IPS-15b (cell line): ENCODE measurements at regions not wholly inside any gene's neighbourhood (a gene's known extent, or its start where the extent isn't known, plus 50 kb on each side); places are given as distances from the start of the nearest gene placed in this dataset.

ENCODE experiments used
- H3K27me3 ChIP-seq: one replicate; pipeline ENCODE4 v1.6.1; 2013; ENCODE audit warnings: low read length; ENCODE audit not compliant: control insufficient read depth, insufficient read depth
- H3K36me3 ChIP-seq: one replicate; pipeline ENCODE4 v1.6.1; 2013; ENCODE audit warnings: low read length; ENCODE audit not compliant: control insufficient read depth, insufficient read depth
- H3K4me1 ChIP-seq: one replicate; pipeline ENCODE4 v1.6.1; 2013; ENCODE audit warnings: mild to moderate bottlenecking, low read length; ENCODE audit not compliant: control insufficient read depth, insufficient read depth
- H3K4me3 ChIP-seq: one replicate; pipeline ENCODE4 v1.5.1; 2013; ENCODE audit warnings: low read depth, low read length
- H3K9ac ChIP-seq: one replicate; pipeline ENCODE4 v1.6.1; 2013; ENCODE audit warnings: low read depth, mild to moderate bottlenecking, low read length
- H3K9me3 ChIP-seq: one replicate; pipeline ENCODE4 v1.6.1; 2013; ENCODE audit warnings: mild to moderate bottlenecking, low read length; ENCODE audit not compliant: control insufficient read depth, insufficient read depth

DNA sequence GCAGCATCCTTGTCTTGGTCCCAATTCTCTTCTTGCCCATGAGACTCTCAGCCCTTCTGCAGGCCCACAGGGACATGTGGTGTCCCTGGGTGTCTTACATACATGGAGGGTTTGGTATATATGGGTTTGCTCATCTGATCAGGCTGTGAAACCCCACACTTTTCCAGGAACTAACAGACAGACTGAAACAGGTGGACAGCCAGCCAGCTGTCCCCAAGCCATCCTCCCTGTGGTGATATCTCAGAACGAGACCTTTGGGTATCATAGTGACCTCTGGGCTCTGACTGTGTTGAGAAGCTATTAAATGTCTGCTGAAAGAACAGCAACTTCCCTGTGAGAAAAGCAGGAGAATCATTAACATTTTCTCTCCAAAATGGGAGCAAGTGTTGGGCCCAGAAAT lies 115.5 kb upstream of the PAXBP1 start:
- Histone ChIP-seq H3K9ac (no peak overlapping the region), H3K36me3 (no peaks in the 10 kb centered on the region), H3K9me3 (no peaks in the 10 kb centered on the region), H3K4me3 (no peak overlapping the region), H3K27me3 (no peaks in the 10 kb centered on the region), H3K4me1 (no peaks in the 10 kb centered on the region)

DNA sequence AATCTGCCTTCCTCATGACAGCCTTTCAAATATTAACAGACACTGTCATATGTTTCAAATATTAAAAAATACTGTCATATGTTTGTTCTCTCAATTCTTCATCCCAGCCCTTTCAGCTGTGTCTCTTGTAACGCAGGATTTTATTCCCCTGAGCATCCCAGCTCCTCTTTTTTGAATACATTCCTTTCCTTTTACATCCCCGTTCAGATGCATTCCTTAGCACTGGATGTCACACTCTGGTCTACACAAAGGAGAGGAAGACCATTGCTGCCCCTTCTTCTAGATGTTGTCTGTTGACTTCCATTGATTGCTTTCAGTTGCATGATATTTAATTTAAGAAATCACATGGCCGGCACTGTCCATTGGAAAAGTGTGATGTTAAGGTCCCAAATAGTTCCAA lies 117.4 kb upstream of the PAXBP1 start:
- Histone ChIP-seq H3K4me1 (no peaks in the 10 kb centered on the region), H3K9ac (no peak overlapping the region), H3K4me3 (no peak overlapping the region), H3K27me3 (no peaks in the 10 kb centered on the region), H3K36me3 (no peaks in the 10 kb centered on the region), H3K9me3 (no peaks in the 10 kb centered on the region)

DNA sequence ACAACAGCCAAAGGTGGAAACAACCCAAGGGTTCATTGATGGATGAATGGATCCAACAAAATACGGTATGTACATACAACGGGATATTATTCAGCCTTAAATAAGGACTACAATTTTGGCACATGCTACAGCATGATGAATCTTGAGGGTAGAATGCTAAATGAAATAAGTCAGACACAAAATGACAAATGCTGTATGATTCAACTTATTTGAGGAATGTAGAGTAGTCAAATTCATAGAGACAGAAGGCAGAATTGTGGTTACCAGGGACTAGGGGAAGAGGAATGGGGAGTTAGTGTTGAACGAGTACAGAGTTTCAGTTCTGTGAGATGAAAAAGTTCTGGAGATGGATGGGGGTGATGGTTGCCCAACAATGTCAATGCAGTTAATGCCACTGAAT lies 118.0 kb upstream of the PAXBP1 start:
- Histone ChIP-seq H3K36me3 (no peaks in the 10 kb centered on the region), H3K4me3 (no peak overlapping the region), H3K4me1 (no peaks in the 10 kb centered on the region), H3K9ac (no peak overlapping the region), H3K9me3 (no peaks in the 10 kb centered on the region), H3K27me3 (no peaks in the 10 kb centered on the region)

DNA sequence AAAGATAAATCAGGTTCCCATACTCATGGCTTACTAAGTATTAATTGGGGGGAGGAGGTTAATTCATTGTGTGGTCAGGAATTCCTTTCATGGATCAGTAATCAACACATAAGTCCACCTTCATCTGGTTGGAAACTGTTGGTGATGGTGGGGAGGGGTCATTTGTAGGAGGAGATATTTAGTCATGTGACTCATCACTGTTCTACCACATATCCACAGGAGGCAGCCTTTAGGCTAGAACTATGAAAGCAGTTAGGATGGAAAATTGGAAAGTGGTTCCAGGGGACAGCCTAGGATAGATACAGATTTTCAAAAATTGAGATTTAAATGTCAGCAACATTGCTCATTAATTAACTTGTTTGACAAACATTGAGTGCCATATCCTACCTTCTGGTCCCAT lies 122.8 kb upstream of the PAXBP1 start:
- Histone ChIP-seq H3K27me3 (no peaks in the 10 kb centered on the region), H3K4me3 (no peak overlapping the region), H3K9me3 (no peaks in the 10 kb centered on the region), H3K4me1 (no peaks in the 10 kb centered on the region), H3K36me3 (no peaks in the 10 kb centered on the region), H3K9ac (no peak overlapping the region)

DNA sequence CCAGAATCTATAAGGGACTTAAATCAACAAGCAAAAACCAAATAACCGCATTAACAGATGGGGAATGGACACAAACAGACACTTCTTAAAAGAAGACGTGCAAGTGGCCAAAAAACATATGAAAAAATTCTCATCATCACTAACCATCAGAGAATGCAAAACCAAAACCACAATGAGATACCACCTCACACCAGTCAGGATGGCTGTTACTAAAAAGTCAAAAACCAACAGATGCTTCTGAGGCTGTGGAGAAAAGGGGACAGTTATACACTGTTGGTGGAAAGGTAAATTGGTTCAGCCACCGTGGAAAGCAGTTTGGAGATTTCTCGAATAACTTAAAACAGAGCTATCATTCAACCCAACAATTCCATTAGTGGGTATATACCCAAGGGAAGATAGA lies 124.9 kb upstream of the OLIG2 start:
- H3K9ac ChIP-seq, result no peak overlapping the region
- no peaks in the 10 kb centered on the region for H3K36me3 ChIP-seq
- H3K9me3 ChIP-seq, result no peaks in the 10 kb centered on the region
- H3K27me3 ChIP-seq, result no peaks in the 10 kb centered on the region
- H3K4me1 ChIP-seq, result no peaks in the 10 kb centered on the region
- H3K4me3 ChIP-seq, result no peak overlapping the region

DNA sequence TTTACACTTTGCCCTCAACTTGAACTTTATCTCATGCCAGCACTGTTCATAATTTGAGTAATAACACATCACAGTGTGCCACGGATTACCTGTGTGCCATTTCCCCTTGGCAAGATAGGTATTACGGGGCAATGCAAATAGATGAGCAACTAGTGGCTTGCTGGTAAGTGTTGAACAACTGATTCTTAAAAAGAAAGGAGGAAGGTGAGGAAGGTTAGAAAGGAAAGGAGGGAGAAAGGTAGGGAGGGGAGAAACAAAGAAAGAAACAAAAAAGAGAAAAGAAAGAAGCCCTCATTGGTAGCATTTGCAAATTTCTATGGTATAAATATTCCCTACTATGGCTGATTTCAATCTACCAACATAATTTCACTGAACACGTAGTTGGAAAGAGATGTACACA lies 118.2 kb upstream of the OLIG2 start:
- no peak overlapping the region for H3K4me3 ChIP-seq
- H3K36me3 ChIP-seq, result no peaks in the 10 kb centered on the region
- no peak overlapping the region for H3K9ac ChIP-seq
- no peaks in the 10 kb centered on the region for H3K4me1 ChIP-seq
- no peaks in the 10 kb centered on the region for H3K9me3 ChIP-seq
- no peaks in the 10 kb centered on the region for H3K27me3 ChIP-seq

DNA sequence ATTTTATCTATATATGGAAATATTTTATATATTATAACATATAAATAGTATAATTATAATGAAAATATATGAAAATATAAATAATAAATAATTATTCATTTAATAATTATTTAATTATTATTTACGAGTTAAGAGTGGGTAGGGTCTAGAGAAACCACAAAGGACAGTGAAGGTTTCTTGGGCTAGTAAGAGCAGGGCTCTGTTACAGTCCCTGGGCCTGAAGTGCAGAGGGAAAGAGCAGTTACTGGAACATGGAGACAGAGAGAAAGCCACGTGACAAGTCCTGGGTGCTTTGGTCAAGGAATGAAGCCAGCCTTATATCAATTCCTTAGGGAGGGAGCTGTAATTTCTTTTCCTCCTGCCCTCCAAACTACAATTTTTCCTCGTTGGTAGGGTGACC lies 117.2 kb upstream of the OLIG2 start:
- no peaks in the 10 kb centered on the region for H3K9me3 ChIP-seq
- no peaks in the 10 kb centered on the region for H3K27me3 ChIP-seq
- no peaks in the 10 kb centered on the region for H3K36me3 ChIP-seq
- H3K4me1 ChIP-seq, result no peaks in the 10 kb centered on the region
- H3K9ac ChIP-seq, result no peak overlapping the region
- H3K4me3 ChIP-seq, result no peak overlapping the region

DNA sequence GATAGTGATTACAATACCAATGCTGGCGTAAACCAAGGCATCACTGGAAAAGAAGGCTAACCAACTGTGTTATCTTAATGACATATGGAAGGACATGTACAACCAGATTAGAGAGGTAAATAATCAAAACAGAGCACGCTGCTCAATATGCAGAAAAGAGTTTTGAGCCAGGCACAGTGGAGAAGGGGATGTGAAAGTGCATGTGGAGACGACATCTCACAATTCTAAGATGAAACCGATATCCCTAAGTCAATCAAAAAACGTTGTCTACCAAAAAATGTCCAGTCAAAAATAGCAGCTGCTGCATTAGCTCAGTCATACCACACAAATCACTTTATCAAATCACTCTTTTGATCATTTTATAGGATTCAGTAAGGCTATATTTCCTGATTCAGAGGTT lies 116.3 kb upstream of the OLIG2 start:
- Histone ChIP-seq H3K9me3 (no peaks in the 10 kb centered on the region), H3K4me1 (no peaks in the 10 kb centered on the region), H3K27me3 (no peaks in the 10 kb centered on the region), H3K36me3 (no peaks in the 10 kb centered on the region), H3K9ac (no peak overlapping the region), H3K4me3 (no peak overlapping the region)

DNA sequence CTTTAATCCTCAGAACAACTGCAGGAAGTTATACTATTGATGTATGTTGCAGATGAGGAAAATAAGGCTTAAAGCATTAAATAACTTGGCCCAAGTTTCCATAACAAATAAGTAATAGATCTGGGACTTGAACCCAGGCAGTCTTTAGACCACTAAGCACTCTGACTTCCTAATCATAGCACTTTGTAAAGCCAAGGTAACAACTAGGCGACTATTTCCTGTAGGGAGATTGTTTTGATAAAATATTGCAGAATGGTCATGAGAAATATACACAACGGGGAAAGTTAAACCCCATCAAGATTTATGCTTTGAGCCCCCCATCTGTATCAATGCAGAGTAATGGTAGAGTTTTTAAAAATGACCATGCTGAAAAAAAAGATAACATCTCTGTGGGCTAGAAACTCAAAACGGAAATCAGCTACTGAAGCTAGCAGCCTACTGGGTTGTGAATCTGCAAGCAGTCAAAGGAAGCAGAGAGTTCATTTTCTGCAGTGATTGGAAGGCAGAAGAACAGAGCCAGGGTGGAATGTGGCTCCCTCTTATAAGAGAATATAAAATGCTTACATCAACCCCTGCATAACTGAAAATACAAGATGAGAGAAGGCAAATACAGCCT lies 111.2 kb upstream of the OLIG2 start:
- Histone ChIP-seq H3K9ac (no peak overlapping the region), H3K36me3 (no peaks in the 10 kb centered on the region), H3K9me3 (peaks cover 9% of the 10 kb centered on the region), H3K4me1 (peaks cover 2% of the 10 kb centered on the region), H3K4me3 (no peak overlapping the region), H3K27me3 (no peaks in the 10 kb centered on the region)

DNA sequence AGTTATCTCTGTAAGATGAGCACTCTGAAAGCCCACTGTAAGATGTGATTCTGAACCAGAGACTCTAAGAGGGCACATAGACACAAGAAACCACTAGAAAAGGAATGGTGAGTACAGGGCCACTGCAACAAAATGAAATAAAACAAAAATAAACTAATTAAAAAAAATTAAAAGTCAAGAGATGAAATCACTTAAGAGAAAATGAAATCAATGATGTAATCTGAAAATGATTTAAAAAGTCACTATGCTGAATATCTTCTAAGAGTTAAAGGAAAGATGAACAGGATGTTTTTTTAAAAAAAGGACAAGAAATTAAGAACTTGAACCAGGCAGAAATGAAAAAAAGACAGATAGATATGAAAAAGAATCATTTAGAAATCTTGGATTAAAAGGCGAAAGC lies 110.6 kb upstream of the OLIG2 start:
- Histone ChIP-seq H3K9me3 (peaks cover 9% of the 10 kb centered on the region), H3K9ac (no peak overlapping the region), H3K27me3 (no peaks in the 10 kb centered on the region), H3K4me1 (peaks cover 2% of the 10 kb centered on the region), H3K36me3 (no peaks in the 10 kb centered on the region), H3K4me3 (no peak overlapping the region)

DNA sequence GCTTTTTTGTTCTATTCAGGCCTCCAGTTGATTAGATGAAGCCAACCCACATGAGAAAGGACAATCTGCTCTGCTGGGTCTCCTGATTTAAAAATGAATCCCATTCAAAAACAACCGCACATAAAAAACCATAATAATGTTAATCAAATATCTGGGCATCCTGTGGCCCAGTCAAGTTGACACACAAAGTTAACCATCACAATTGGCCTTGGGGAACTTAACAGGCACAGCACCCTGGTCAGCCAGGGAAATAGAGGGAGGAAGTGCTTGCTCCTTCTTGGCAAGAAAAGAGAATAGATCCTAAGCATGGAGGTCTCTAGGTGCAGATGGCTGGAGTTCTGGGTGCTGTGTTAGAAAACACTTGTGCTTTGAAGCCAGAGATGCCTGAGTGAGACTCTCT lies 109.6 kb upstream of the OLIG2 start:
- H3K9ac ChIP-seq, result no peak overlapping the region
- no peaks in the 10 kb centered on the region for H3K36me3 ChIP-seq
- H3K4me1 ChIP-seq, result peaks cover 2% of the 10 kb centered on the region
- H3K27me3 ChIP-seq, result no peaks in the 10 kb centered on the region
- no peak overlapping the region for H3K4me3 ChIP-seq
- H3K9me3 ChIP-seq, result peaks cover 9% of the 10 kb centered on the region

DNA sequence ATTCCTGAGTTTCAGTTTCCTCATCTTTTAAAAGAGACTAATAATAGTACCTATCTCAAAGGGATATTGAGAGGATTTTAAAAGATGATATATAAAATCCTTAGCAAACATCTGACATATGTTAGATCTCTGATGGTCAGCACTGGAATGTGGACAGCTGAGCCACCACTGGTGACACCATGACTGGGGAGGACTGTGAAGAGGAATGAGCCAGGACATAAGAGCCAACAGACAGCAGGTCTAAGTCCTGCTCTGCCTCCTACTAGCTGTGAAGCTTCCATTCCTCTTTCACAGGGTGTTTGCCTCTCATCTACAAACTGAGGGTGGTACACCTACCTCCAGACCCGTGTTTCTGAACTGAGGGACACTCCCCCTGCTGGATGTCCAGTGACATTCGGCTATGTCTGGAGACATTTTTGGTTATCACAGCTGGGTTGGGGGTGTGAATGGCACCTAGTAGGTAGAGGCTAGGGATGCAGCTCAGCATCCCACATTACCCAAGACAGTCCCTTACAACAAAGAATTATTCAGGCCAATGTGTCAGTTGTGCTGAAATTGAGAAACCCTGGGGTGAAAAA lies 109.1 kb upstream of the OLIG2 start:
- no peak overlapping the region for H3K9ac ChIP-seq
- H3K4me3 ChIP-seq, result no peak overlapping the region
- no peaks in the 10 kb centered on the region for H3K36me3 ChIP-seq
- no peaks in the 10 kb centered on the region for H3K27me3 ChIP-seq
- peaks cover 9% of the 10 kb centered on the region for H3K9me3 ChIP-seq
- peaks cover 2% of the 10 kb centered on the region for H3K4me1 ChIP-seq
